Medulla oblongata (tissue), 1 donor: ENCODE measurements at regions not wholly inside any gene's neighbourhood (a gene's known extent, or its start where the extent isn't known, plus 50 kb on each side); places are given as distances from the start of the nearest gene placed in this dataset.

Experiments used
- DNase-seq: peaks from one replicate; pipeline ENCODE4 v3.0.0-alpha.2; 2015; ENCODE audit errors: extremely low spot score

GRCh38 chr7:52980129-52980528 is 55.3 kb upstream of the POM121L12 start:
- DNase-seq, result no peak

- DNase-seq, result no peak
These were observed 62.3 kb upstream of the POM121L12 start for GRCh38 chr7:52973126-52973525.

GRCh38 chr7:52962402-52963076 is 72.9 kb upstream of the POM121L12 start:
- DNase-seq, result no peak

- no peak for DNase-seq
These were observed 74.3 kb upstream of the POM121L12 start for GRCh38 chr7:52961084-52961483.

GRCh38 chr7:52959878-52960660 is 75.4 kb upstream of the POM121L12 start:
- DNase-seq, result no peak

DNA sequence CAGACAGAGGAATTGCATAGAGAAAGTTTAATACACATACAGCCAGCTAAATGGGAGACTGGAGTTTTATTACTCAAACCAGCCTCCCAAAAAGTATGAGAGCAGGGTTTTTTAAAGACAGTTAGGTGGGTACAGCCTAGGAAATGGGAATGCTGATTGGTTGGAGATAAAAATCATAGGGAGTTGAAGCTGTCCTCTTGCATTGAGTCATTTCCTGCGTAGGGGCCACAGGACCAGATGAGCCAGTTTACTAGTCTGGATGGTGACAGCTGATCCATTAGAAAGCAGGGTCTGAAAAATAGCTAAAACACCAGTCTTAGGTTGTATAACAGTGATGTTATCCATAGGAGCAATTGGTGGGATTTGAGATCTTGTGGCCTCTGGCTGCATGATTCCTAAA is 76.1 kb upstream of the POM121L12 start:
- no peak for DNase-seq

DNA sequence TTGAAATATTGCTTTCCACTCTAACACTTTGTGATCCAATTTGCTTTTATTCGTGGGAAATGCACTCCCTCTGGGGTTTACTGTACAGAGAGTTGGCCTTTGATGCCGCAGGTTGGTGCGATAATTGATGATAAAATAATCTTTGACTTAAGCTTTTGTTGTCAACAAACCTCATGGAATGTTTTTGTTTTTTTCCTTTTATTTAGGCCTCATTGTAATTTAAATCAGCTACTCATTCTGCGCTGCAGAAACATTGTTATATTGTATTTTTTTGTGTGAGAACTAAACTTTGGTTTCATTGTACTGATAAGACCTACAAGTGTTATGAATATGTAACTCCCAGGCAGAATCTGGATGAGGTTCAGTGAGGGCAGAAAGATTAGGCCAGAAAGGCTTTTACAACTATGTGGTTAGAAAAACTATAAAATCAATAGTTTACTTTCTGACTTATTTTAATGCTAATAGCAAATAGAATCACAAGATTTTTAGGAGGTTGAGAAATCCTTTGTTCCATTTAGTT is 76.8 kb upstream of the POM121L12 start:
- no peak for DNase-seq

DNA sequence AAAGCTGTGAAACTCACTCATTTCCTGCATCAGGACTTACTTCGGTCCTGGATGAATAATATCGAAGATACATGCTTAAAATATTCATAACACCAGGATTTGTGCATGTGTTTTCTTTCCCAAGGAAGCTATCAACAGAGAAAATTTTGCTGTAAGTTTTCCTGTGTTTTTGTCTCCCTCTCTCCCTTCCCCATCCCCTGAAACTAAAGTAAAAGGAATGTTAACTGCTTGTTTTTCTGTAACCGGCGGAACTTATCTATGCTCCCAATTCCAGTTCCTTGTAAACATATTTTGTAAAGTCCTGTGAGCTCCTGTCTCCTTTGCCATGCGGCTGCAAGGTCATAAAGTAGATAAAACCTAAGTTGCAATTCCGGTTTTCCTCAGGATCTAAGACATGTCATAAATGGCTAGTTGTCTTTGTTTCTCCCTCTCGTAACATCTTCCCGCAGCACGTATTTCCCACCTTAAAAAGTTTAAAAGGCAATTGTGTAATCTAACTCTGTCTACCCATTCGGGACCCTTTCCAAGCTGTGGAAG is 79.0 kb upstream of the POM121L12 start:
- no peak for DNase-seq

GRCh38 chr7:52955522-52955921 is 79.9 kb upstream of the POM121L12 start:
- no peak for DNase-seq

DNA sequence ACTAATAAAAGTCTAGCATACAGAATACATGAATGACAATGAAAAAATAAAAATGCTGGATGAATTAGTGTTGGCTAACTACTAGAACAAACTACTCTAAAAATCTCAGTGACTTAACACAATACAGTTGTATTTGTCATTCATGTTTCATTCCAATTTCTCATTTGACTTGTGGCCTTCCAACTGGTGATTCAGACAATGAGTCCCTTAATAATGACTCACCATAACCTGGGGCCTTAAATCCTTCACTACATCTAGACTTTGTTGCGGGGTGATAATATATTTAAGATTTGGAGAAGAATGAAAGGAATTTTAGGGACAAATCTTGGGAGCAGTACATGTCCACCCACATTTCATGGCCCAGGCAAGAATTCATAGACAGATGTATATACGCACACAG is 90.5 kb upstream of the POM121L12 start:
- DNase-seq, result no peak

GRCh38 chr7:52940481-52940880 is 95.0 kb upstream of the POM121L12 start:
- DNase-seq, result no peak

GRCh38 chr7:52938455-52939133 is 96.8 kb upstream of the POM121L12 start:
- DNase-seq, result no peak

- DNase-seq, result no peak
These were observed 98.7 kb upstream of the POM121L12 start for GRCh38 chr7:52936750-52937149.

DNA sequence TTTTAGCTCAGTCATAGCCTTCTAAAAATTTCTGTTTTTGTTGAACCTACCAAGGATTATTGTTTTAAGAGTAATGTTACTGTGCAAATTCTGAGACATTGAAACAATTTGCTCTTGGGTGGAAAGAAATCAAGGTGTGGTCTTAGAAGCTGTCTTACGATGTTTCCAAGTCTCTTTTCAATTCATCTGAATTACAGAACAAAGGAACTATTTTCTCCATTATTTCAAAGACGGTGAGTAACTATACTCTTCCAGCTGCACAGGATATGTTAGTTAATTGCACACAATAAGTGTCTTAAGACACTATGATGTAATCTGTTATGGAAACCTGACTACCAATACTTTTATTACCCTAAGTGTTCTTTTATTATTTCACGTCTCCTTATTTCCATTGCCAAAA is 106.8 kb upstream of the POM121L12 start:
- no peak for DNase-seq

GRCh38 chr7:52925332-52925731 is 110.1 kb upstream of the POM121L12 start:
- DNase-seq, result no peak

DNA sequence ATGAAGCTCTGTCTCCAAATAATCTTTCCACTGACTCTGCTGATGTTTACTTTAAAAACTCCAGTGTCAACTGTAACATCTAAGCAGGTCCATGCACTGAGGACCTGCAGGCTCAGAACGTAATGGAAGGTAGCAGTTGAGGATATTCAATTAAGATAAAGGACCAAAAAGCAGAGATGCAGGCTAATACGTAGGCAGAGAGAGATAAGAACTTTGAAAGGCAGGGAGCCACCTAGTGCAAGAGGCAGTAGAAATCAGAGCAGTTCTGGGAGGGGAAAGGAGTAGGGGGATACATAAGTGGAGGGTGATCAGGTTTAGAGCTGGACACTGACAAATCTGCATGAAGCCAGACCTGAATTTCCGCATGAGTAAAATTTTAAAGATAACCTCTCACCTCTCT is 114.5 kb upstream of the POM121L12 start:
- DNase-seq, result no peak

GRCh38 chr7:52917982-52918578 is 117.4 kb upstream of the POM121L12 start:
- DNase-seq, result no peak

- no peak for DNase-seq
These were observed 123.6 kb upstream of the POM121L12 start for GRCh38 chr7:52911795-52912194.

GRCh38 chr7:52911326-52911725 is 124.1 kb upstream of the POM121L12 start:
- DNase-seq, result no peak

DNA sequence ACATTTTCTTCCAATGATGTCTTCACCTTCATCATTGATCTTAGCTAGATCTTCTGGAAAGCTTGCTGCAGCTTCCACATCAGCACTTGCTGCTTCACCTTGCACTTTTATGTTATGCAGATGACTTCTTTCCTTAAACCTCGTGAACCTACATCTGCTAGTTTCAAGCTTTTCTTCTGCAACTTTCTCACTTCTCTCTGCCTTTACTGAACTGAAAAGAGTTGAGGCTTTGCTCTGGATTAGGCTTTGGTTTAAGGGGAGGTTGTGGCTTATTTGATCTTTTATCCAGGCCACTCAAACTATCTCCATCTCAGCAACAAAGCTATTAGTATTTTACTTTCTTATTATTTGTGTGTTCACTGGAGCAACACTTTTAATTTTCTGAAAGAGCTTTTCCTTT is 125.5 kb upstream of the POM121L12 start:
- no peak for DNase-seq

GRCh38 chr7:52909131-52909530 is 126.3 kb upstream of the POM121L12 start:
- no peak for DNase-seq

- DNase-seq, result no peak
These were observed 137.7 kb upstream of the POM121L12 start for GRCh38 chr7:52897713-52898112.
